ENCODE measurements at regions not wholly inside any gene's neighbourhood (a gene's known extent, or its start where the extent isn't known, plus 50 kb on each side); places are given as distances from the start of the nearest gene placed in this dataset.
"Not testable (repeated sequence)": the region's sequence is repeated elsewhere in the genome, so short reads cannot be mapped to it uniquely, and the experiment has no call there.

DNA sequence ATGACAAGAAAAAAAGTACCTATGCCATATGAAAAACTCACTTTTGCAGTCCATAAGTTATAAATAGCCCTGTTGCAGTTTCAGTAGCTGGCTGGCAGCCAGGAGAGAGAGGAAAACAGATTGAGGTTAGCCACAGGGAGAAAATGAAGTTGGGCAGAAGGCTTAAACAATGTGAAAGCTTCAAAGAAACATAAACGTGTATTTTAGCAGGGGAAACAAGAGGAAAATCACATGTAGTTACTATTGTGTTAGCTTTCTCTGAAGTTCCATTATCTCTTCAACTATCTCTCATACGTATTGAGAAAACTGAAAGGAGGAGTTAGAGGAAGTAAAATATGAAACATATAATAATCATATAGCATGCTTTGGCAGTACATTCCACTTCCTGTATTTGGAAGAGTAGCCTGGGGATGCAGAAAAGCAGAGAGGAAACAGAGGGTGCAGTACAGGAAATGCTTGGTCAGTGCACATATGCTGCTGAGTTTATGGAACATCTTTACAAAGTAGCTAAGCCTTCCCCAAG lies 1551.1 kb downstream of the EFNB2 start:
- DNase-seq = no peak

DNA sequence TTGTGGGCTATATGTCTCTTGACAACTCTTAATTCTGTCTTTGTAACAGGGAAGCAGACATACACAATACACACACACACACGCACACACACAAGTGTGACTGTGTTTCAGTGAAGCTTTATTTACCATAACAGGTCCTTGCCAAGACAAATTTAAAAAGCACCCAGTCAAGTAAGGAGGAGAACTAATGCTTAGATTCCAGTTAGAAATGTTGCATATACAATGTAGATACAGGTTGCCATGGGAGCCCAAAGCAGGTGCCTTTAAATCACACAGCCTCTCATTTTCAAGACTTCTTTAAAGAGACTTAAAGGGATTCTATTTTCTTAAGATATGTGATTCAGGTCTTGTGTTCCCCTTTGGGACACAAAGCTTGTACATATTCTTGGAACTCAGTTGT lies 1551.9 kb downstream of the EFNB2 start:
- DNase-seq = no peak

DNA sequence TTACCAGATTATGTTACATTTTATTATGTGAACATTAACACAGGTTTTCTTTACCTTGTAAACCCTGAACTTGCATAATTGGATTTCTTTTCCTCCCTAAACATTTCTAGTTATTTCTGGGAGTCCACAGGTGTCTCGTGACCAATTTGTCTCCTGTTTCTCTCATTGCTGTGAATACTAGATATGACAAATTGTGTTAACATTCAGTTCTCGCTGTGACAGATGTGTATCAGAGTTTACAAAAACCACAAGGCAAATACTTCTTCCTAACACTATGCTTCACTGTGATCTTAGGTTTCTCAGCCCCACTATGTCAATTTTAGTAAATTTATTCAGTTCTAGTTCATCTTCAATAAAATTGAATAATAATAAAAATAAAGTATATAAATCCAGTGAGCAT lies 1554.9 kb downstream of the EFNB2 start:
- DNase-seq = no peak

DNA sequence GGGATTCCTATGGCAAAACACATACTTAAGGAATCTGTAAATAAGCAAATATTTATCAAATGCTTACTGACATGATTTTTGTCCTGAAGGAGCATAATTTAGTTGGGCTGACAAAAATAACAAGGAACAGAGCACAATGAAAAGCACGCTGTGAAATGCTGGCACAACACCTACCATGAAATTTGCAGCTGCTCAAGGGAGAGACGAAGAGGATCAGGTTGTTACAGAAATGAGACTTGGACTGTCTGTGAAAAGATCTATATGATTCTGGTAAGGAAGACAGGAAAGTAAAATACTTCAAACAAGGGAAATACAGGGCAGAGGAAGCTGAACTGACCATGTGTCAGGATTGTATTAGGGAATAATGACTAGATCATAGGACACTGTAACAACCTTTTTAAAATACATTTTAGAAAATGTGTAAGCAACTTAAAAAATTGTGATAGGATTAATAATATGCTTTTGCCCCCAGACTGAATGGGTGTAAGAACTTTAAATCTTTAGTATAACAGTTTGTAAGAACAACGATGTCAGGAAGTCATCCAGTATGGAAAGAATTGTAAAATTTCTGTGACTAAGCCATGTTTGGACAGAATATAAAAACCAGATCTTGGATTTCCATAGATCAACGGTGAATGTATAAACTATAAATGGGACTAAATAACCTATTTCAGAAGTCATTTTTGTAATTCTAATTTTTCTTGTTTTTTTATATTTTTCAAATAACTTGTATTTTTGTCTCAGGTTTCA lies 1556.0 kb downstream of the EFNB2 start:
- no peak for DNase-seq

GRCh38 chr13:104976986-104977385 lies 1558.5 kb downstream of the EFNB2 start:
- DNase-seq = no peak

- DNase-seq = no peak
Measured at GRCh38 chr13:104975272-104975671, 1560.2 kb downstream of the EFNB2 start.

GRCh38 chr13:104968876-104969275 lies 1566.6 kb downstream of the EFNB2 start:
- no peak for DNase-seq

DNA sequence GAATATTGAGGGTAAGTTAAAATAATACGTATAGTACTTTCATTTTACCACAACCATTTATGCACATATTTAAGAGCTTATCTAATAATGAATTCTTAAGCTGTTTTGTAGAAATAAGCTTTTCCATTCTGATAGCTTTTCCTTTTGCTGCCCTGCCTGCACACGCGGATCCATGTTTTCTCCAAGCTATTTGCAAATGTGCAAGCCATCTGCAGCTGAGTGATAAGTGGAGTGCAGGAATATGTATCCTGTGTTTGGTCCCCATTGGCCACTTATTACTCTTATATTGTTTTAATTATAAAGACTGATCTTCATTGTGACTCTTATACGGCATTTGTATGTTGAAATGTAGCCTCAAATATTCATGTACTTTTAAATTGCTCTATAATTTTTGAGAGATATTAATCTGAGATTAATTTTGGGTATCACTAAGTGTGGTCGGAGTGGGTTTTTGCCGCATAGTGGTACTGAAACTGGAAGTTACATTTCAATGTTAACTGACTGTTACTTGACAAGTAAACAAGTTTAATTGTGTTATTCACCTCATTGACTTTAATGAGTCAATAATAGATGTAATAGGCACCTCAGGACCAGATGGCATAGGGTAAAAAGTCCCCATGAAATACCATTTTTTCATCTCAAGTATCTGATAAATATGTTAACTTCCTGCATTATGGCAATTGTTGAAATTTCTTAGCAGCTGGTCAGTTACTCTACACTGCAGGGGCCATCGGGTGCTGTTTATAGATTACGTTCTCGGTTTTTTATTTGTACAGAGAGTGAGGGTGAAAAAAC lies 1567.4 kb downstream of the EFNB2 start:
- no peak for DNase-seq

- DNase-seq = no peak
Measured at GRCh38 chr13:104967376-104967775, 1568.1 kb downstream of the EFNB2 start.

DNA sequence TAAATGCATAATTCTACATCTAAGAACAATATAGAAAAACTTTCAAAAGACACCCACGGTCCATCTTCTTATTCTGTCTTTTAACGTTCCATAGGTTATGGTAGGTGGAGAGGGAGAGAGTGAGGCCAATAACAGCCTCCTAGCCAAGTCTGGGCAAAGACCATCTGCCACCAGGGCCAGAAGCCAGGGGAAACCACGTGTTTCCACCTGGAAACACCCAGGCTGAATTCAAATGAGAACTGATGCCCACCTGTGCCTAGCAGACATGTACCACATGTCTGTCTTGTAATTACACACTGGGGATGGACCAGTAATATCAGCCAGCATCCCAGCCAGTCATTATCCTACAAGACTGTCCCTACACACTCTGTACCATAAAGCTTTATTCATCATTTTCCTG lies 1573.1 kb downstream of the EFNB2 start:
- no peak for DNase-seq

DNA sequence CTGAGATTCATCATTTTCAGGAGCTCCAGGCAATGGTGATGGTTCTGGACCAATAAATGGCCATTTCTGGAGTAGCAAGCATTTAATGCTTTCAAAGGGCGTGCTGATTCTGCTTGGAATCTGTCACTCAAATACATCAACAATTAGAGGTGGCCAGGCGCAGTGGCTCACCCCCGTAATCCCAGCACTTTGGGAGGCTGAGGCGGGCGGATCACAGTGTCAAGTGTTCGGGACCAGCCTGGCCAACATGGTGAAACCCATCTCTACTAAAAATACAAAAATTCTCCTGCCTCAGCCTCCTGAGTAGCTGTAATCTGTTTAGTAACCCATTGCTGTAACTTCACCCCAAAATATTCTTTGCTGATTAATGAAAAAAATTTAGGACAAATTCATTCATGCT lies 1574.2 kb downstream of the EFNB2 start:
- no peak for DNase-seq

GRCh38 chr13:104954210-104954609 lies 1581.3 kb downstream of the EFNB2 start:
- DNase-seq = no peak

GRCh38 chr13:104953588-104953987 lies 1581.9 kb downstream of the EFNB2 start:
- DNase-seq = no peak

DNA sequence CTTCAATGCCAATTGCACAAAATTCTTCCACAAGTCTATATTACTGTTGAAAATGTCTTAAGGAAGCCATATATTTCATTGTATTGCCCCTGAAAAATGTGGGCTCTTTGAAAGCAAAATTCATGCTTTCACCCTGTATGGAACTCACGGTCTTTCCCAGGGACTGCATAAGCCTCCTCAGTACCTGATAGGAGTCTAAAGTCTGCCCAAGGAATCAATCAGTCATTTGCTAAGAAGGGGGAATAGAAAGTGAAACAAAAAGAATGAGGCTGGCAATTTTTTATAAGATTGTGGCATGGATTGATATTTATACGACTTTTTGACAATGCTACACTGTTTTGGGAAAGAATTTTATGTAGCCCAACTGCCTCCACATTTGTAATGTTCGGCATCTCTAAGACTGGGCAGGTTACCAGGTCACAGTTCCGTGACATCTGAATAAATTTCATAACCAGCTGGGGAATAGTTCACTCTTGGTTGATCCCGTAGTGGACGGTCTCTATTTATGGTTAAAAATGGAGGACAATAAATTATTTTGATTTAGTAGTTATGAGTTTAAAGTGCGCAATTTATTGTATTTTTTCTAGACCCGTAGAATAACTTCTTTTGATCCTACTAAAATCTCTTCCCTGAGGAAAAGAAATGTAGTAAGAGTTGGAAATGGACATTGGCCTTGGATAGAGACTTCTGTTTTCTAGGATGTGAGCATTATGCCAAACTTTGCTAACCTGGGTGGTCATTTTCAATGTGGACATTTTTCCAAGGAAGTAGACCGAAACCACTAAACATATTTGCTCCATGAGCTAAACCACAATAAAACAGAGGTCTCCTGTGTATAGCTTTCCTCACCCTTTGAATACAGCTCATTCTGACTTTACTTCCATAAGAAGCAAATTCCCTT lies 1585.4 kb downstream of the EFNB2 start:
- DNase-seq = no peak

DNA sequence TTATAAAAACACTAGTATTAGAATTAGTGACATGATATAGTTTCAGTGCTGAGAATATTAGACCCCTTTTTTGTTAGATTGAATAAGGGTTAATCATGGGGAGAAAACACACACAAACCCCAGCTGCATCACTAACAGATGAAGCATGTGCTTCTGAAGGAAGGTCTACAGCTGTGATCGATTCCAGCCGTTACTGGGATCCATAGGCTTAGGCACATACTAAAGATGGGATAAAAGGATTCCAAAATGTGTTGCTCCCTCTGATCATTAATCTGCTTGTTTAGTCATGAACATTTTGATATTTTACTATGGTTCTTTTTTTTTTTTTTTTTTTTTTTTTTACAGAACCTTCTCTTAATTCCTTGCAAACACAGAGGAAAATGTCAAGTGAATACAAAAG lies 1591.3 kb downstream of the EFNB2 start:
- no peak for DNase-seq

DNA sequence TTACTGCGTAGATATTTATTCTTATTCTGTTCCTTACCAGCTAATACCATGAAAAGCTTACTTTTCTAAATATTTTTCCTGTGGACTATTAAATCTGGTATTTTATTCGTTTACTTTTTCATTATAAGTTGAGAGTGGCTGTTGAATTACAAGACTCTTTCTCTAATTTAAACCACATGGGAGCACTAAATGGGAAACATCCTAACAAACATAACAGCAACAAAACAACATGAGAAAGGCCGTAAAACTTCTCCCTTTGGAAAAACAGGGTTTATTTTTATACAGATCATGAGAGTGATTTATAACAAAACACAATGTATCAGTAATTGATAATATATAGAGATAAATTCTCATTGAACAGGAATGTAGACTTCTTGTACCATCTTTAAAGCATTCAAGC lies 1592.1 kb downstream of the EFNB2 start:
- no peak for DNase-seq

GRCh38 chr13:104937881-104938280 lies 1597.6 kb downstream of the EFNB2 start:
- DNase-seq = no peak

GRCh38 chr13:104936304-104936703 lies 1599.2 kb downstream of the EFNB2 start:
- no peak for DNase-seq

DNA sequence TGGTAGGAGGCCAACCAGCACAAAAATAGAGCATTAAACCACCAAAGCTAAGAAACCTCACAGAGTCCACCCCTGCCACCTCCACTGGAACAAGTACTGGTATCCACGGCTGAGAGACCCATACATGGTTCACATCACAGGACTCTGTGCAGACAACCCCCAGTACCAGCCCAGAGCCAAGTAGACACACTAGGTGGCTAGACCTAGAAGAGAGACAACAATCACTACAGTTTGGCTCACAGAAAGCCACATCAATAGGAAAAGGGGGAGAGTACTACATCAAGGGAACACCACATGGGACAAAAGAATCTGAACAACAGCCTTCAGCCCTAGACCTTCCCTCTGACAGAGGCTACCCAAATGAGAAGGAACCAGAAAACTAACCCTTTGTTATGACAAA lies 1614.9 kb downstream of the EFNB2 start:
- DNase-seq = not testable (repeated sequence)

GRCh38 chr13:104920091-104920490 lies 1615.4 kb downstream of the EFNB2 start:
- DNase-seq = no peak

DNA sequence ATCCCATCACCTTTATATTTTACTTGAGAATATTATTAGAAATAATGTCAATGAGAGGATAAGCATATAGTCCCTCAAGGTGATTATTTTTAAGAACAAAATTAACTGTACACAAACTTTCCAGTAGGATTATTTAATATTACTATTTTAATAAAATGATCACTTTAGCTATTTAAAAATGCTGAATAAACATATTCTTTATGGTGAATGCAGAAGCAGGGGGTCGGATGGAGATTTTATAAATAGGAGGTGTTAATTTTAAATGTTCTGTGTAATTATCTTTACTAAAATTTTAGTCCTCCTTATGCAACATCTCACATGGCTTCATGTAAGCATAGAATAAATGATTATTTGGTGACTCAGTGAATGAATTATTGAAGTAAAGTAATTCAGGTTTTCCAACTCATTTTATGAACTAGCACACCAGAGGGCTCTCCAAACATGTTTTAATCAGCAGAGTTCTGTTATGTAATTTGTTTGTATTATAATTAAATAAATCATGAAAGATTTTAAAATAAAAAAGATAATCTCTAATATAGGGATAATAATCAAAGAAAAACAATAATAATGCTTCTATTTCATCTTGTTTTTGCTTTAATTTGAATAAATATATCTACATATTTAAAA lies 1635.2 kb downstream of the EFNB2 start:
- DNase-seq = no peak

DNA sequence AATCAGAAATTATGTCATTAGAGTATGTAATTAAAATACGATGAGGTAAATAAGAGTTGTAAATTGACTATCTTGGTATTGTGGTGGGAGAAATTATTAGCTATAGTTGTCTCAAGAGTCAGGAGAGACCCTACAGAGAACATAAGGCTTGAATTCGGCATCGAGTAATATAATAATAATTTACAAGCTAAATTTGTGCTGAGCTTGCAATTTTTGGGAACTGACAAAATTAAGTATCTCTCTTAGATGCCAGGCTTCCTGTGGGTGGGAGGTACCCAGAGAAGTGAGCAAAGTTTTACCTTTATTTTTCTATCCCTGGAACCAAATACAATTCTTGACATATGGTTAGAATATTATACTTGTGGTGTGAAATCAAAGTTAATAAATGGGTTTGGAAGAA lies 1637.0 kb downstream of the EFNB2 start:
- DNase-seq = no peak

GRCh38 chr13:104895521-104895920 lies 1639.9 kb downstream of the EFNB2 start:
- DNase-seq = no peak
